ENCODE measurements at regions not wholly inside any gene's neighbourhood (a gene's known extent, or its start where the extent isn't known, plus 50 kb on each side); places are given as distances from the start of the nearest gene placed in this dataset.

DNA sequence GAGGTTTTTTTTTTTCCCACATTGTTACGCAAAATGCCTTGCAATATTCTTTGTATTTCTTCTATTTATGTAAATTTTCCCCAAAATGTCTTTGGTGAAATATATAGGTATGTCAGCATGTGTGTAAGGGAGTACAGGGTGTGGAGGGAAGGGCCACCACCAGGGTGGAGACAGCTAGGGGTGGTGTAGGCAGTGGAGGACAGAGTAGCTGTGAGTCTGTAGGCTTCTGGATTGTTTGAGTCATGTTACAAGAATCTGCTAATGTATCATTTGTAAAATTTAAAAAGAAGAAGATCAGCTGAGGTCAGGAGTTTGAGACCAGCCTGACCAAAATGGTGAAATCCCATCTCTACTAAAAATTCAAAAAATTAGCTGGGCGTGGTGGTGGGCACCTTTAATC, 175.5 kb downstream of the NXNL2 start:
- H3K27me3 ChIP-seq (replicated peaks; ENCODE audit: control insufficient read depth, insufficient read depth, low read length) = no peaks in the 10 kb centered on the region
- no peaks in the 10 kb centered on the region for H3K36me3 ChIP-seq (ENCODE audit: control insufficient read depth, insufficient read depth, low read length)
- H3K4me3 ChIP-seq (replicated peaks; ENCODE audit: low read depth, low read length) = no peak overlapping the region
- DNase-seq (ENCODE audit: extremely low read depth, insufficient read length) = no peak
- TF ChIP-seq, protein P1, sequence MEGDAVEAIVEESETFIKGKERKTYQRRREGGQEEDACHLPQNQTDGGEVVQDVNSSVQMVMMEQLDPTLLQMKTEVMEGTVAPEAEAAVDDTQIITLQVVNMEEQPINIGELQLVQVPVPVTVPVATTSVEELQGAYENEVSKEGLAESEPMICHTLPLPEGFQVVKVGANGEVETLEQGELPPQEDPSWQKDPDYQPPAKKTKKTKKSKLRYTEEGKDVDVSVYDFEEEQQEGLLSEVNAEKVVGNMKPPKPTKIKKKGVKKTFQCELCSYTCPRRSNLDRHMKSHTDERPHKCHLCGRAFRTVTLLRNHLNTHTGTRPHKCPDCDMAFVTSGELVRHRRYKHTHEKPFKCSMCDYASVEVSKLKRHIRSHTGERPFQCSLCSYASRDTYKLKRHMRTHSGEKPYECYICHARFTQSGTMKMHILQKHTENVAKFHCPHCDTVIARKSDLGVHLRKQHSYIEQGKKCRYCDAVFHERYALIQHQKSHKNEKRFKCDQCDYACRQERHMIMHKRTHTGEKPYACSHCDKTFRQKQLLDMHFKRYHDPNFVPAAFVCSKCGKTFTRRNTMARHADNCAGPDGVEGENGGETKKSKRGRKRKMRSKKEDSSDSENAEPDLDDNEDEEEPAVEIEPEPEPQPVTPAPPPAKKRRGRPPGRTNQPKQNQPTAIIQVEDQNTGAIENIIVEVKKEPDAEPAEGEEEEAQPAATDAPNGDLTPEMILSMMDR (IDR thresholded peaks at IDR 0.05; ENCODE audit: insufficient read depth, low read length, poor library complexity, severe bottlenecking) = no peak

DNA sequence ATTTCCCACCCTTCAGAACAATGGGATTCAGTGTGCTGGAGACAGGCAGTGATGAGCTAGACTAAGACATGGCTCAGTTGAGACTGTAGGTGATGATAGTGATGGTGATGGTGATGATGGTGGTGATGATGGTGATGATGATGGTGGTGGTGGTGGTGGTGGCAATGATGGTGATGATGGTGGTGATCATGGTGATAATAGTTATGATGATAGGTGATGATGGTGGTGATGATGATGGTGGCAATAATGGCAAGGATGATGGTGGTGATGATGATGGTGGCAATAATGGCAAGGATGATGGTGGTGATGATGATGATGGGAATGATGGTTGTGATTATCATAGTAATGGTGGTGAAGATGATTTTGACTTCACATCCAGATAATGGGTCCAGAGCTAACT, 176.7 kb downstream of the NXNL2 start:
- TF ChIP-seq, protein P1 (IDR thresholded peaks at IDR 0.05; ENCODE audit: insufficient read depth, low read length, poor library complexity, severe bottlenecking) = no peak
- Histone ChIP-seq H3K4me3 (replicated peaks; ENCODE audit: low read depth, low read length) (no peak overlapping the region), H3K27me3 (replicated peaks; ENCODE audit: control insufficient read depth, insufficient read depth, low read length) (no peaks in the 10 kb centered on the region), H3K36me3 (ENCODE audit: control insufficient read depth, insufficient read depth, low read length) (no peaks in the 10 kb centered on the region)
- DNase-seq (ENCODE audit: extremely low read depth, insufficient read length) = no peak

DNA sequence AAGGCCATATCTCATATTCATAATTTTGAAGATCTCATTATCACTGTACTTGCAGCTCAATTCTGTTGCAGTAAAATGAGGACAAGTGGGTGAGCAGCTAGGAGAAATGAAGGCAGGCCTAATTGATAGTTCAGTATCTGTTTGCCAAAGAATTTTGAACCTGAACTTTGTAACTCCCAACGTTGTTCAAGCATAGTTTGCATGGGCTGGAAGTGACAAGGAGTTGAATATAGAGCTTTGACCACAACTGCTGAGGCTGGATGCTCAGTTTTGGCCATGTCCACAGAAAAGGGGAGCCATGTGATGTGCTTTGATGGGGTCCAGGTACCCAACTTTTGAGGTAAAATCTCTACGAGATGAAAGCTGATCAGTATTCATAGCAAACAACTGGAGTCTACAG, 177.5 kb downstream of the NXNL2 start:
- DNase-seq (ENCODE audit: extremely low read depth, insufficient read length) = no peak
- Histone ChIP-seq H3K36me3 (ENCODE audit: control insufficient read depth, insufficient read depth, low read length) (no peaks in the 10 kb centered on the region), H3K4me3 (replicated peaks; ENCODE audit: low read depth, low read length) (no peak overlapping the region), H3K27me3 (replicated peaks; ENCODE audit: control insufficient read depth, insufficient read depth, low read length) (no peaks in the 10 kb centered on the region)
- TF ChIP-seq, protein P1 (IDR thresholded peaks at IDR 0.05; ENCODE audit: insufficient read depth, low read length, poor library complexity, severe bottlenecking) = no peak

DNA sequence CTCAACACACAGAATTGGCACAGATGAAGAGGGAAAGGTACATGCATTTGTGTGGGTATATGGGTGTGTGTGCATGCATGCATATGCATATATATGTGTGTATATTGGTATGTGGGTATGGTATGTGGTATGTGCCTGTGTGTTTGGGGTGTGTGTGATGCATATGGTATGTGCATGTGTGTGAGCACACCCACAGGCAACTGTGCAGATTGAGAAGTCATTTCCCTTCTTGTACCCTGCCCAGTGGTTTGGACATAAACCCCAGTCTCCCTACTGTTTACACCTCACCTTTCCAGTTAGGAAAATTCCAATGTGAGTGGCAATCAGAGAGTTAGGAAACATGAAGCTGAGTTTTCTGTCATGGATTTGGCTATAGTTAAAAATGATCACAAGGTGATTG, 178.0 kb downstream of the NXNL2 start:
- Histone ChIP-seq H3K36me3 (ENCODE audit: control insufficient read depth, insufficient read depth, low read length) (no peaks in the 10 kb centered on the region), H3K27me3 (replicated peaks; ENCODE audit: control insufficient read depth, insufficient read depth, low read length) (no peaks in the 10 kb centered on the region), H3K4me3 (replicated peaks; ENCODE audit: low read depth, low read length) (no peak overlapping the region)
- no peak for DNase-seq (ENCODE audit: extremely low read depth, insufficient read length)
- TF ChIP-seq, protein P1 (IDR thresholded peaks at IDR 0.05; ENCODE audit: insufficient read depth, low read length, poor library complexity, severe bottlenecking) = no peak

DNA sequence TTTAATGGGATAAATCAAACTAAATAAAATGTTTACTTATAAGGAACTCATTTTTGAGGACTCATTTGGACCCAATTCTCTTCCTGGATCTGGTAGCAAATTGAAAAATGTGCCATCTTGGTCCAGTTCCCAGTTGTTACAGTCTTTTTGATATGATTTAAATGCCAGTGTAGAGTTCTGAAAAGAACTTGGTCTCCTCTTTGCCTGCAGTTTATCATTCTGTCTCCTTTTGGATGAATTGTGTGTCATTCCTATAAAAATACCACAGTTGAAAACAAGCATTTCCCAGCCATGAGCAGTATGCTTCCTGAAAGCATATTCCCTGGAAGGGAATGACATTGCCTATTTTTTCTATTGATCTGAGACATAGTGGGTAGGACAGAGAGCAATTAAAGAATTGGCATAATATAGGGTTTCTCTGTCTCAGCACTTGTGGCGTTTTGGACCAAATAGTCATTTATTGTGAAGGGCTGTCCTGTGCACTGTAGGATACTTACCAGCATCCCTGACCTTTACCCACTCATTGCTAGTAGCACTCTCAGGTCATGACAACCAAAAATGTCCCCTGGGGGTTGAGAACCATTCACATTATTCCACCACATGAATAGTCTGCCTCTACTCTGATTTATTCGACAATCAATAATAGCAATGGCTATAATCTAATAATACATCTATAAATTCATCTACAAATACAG, 181.8 kb downstream of the NXNL2 start:
- Histone ChIP-seq H3K27me3 (replicated peaks; ENCODE audit: control insufficient read depth, insufficient read depth, low read length) (no peaks in the 10 kb centered on the region), H3K4me3 (replicated peaks; ENCODE audit: low read depth, low read length) (no peak overlapping the region), H3K36me3 (ENCODE audit: control insufficient read depth, insufficient read depth, low read length) (no peaks in the 10 kb centered on the region)
- DNase-seq (ENCODE audit: extremely low read depth, insufficient read length) = no peak
- TF ChIP-seq, protein P1 (IDR thresholded peaks at IDR 0.05; ENCODE audit: insufficient read depth, low read length, poor library complexity, severe bottlenecking) = no peak

DNA sequence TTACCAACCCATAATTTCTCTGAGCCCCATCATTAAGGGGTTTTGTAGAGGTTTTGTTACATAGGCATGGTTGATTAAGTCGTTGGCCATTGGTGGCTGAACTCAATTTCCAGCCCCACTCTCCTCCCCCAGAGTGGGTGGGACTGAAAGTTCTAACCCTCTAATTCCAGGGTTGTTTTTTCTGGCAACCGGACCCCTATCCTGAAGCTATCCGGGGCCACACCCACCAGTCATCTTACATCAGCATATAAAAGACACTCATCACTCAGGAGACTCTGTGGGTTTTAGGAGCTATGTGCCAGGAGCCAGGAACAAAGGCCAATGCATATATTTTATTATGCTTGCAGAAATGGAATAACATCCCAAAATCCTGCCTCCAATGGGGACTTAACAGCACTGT, 186.0 kb downstream of the NXNL2 start:
- H3K36me3 ChIP-seq (ENCODE audit: control insufficient read depth, insufficient read depth, low read length) = no peaks in the 10 kb centered on the region
- TF ChIP-seq, protein P1 (IDR thresholded peaks at IDR 0.05; ENCODE audit: insufficient read depth, low read length, poor library complexity, severe bottlenecking) = no peak
- H3K27me3 ChIP-seq (replicated peaks; ENCODE audit: control insufficient read depth, insufficient read depth, low read length) = no peaks in the 10 kb centered on the region
- no peak for DNase-seq (ENCODE audit: extremely low read depth, insufficient read length)
- no peak overlapping the region for H3K4me3 ChIP-seq (replicated peaks; ENCODE audit: low read depth, low read length)
